IPS DF 4.7 (cell line): ENCODE measurements at regions not wholly inside any gene's neighbourhood (a gene's known extent, or its start where the extent isn't known, plus 50 kb on each side); places are given as distances from the start of the nearest gene placed in this dataset.

ENCODE experiments used
- DNase-seq: peaks from one replicate; pipeline ENCODE4 v3.0.0-alpha.2; 2013; ENCODE audit warnings: low spot score; ENCODE audit errors: extremely low read depth

DNA sequence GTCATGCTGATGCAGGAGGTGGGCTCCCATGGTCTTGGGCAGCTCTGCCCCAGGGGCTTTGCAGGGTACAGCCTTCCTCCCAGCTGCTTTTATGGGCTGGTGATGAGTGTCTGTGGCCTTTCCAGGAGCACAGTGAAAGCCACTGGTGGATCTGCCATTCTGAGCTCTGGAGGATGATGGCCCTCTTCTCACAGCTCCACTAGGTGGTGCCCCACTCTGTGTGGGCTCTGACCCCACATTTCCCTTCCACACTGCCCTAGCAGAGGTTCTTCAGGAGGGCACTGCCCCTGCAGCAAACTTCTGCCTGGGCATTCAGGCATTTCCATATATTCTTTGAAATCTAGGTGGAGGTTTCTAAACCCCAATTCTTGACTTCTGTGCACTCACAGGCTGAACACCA is 1188.6 kb downstream of the MRPL39 start:
- DNase-seq: no peak

DNA sequence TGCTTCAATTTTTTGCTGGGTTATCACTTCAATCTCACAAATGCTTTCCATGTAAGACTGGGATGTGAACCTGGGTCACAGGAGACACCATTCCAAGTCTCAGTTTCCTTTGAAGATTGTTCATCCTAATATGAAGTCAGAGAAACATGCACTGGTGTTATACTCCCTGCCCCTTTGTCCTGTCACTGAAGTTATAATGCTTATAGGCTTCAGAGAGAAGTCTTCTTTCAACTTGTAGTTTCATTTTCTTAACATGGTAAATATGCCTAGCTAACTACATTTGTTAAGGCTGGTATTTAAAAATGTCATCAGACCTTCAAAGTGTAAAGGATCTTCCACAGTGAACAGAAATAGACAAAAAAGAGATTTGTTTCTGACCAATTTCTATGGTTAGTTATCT is 1195.9 kb downstream of the MRPL39 start:
- DNase-seq: no peak

DNA sequence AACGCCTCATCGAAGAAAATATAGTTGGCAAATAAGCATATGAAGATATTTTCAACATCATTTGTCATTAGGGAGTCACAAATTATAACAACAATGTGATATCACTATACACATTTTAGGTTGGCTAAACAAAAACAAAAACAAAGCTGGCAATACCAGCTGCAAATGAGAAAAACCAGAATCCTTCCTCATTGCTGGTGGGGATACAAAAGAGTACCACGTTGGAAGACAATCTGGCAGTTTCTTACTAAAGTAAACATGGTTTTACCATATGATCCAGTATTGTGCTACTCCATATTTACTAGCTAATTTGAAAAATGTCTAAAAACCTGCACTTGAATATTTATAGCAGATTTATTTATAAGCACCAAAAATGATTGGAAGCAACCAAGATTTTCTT is 1204.1 kb downstream of the MRPL39 start:
- no peak for DNase-seq

DNA sequence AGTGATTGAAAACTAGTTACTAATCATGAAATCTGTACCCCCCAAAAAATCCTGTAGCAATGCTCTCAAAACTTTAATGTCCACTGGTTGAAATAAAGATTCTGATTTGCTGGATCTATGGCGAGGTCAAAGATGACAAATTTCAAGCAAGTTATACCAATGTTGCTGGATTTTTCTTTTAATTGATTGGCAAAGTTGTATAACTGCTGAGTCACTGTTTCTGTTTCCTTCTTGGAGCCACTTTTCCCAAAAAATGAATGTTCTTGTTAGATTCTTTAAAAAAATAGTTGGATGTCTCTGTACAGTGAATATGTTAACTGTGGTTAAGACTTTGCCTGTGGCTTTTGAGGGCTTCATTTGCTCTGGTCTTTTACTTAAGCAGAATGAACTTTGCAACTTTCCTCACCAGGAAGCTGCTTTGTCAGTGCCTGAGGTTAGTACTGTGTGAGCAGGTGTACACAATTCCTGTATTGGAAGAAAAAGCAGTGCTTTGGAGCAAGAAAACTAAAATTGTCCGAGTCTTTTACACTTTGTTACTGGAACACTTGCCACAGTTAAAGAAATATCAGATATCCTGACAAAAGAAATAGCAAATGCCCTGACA is 1211.9 kb downstream of the MRPL39 start:
- DNase-seq: no peak

- DNase-seq: no peak
Measured at GRCh38 chr21:24375201-24375600, 1232.1 kb downstream of the MRPL39 start.

DNA sequence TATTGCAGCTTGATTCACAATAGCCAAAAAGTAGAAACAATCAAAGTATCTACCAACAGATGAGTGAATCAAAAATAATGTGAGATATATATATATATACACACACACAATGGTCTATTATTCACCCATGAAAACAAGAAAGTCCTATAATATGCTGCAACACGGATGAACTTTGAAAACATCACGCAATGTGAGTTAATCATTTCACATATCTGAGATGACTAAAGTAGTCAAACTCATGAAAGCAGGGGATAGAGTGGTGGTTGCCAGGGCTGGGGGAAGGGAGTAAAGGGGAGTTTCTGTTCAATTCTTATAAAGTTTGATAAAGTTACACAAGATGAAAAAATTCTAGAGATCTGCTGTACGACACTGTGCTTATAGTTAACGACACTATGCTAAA is 1234.8 kb downstream of the MRPL39 start:
- DNase-seq: no peak

GRCh38 chr21:24369746-24370145 is 1237.5 kb downstream of the MRPL39 start:
- no peak for DNase-seq

- DNase-seq: no peak
Measured at GRCh38 chr21:24369278-24369677, 1238.0 kb downstream of the MRPL39 start.

- DNase-seq: no peak
Measured at GRCh38 chr21:24367936-24368335, 1239.3 kb downstream of the MRPL39 start.

- DNase-seq: no peak
Measured at GRCh38 chr21:24353492-24353891, 1253.8 kb downstream of the MRPL39 start.

GRCh38 chr21:24339406-24339805 is 1267.9 kb downstream of the MRPL39 start:
- no peak for DNase-seq

- no peak for DNase-seq
Measured at GRCh38 chr21:24336491-24336890, 1270.8 kb downstream of the MRPL39 start.

DNA sequence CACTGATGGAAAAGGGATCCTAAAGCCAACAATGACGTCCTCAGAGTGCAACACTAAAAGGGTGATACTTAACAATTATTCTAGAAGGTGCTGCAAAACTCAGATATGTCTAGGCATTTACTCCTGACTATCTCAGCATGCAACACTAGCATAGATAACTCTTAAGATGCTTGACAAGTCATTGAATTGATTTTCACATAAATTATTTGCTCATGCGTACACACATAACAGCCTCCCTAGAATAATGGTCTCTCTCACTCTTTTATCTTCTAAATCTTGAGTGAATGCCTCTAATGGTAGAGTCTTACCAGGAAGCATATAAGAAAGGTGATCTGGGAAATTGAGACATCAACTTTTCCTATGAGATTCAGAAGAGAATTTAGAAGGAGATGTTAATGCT is 1283.7 kb downstream of the MRPL39 start:
- no peak for DNase-seq

DNA sequence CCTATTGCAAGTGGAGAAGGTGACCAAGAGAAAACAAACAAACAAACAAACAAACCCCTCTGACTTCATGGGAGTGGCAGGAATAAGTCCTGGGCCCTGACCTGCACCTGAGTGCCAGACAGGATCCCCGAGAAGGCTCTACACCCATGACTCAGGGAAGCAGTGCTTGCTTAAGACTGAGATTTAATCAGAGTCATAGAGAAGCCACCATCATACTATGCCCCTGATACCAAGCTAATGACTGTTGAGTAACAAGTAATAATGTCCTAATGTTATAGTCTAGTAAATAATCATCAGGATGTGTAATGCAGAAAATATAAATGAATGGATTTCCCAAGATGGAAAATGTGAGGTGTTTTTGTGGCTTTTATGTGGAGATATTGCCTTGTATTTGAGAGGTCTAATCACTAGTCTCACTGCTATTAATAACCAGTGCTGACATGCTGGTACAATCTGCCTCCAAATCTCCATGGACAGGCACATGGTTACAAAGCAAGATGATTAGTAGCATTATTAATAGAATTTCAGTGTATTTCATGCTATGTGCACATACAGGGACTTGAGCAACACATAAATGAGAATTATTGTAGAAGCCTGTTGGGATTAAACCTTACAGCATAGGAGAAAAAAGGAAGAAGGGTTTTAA is 1290.9 kb downstream of the MRPL39 start:
- no peak for DNase-seq

- DNase-seq: no peak
Measured at GRCh38 chr21:24310788-24311187, 1296.5 kb downstream of the MRPL39 start.

- DNase-seq: no peak
Measured at GRCh38 chr21:24308183-24308582, 1299.1 kb downstream of the MRPL39 start.

DNA sequence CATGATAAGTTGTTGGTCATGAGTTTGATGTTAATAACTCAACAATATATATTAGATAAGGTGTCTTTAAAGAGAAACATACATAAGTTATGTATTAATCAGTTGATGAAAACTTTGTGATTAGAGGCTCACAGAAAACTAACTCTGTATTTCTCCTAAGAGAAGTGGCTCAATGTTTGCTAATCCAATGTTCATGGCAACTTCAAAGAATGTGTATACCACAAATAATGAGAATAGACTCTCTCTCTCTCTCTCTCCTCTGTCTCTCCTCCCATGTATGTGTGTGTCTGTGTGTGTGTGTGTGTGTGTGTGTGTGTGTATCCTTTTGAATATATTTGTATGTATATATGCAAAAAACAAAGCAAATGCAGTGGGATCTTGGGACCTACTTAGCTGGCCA is 1304.9 kb downstream of the MRPL39 start:
- DNase-seq: no peak

GRCh38 chr21:24298040-24298439 is 1309.2 kb downstream of the MRPL39 start:
- no peak for DNase-seq

DNA sequence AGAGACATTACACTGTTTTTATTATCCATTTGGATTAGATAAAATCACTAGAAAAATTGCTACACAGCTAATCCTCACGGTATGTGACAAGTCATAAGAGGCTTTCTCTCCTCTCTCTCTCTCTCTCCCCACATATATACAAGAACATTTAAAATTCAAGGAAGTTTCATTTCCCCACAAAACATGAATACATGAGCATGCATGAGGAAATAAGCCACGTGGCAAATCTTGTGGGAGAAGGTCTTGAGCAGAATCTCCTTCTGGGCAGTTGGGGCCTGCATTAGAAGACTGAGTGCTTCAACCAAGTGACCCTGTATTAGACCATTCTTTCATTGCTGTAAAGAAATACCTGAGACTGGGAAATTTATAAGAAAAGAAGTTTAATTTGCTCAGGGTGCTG is 1313.1 kb downstream of the MRPL39 start:
- DNase-seq: no peak

- DNase-seq: no peak
Measured at GRCh38 chr21:24290151-24290833, 1317.0 kb downstream of the MRPL39 start.

- no peak for DNase-seq
Measured at GRCh38 chr21:24289539-24289938, 1317.7 kb downstream of the MRPL39 start.

DNA sequence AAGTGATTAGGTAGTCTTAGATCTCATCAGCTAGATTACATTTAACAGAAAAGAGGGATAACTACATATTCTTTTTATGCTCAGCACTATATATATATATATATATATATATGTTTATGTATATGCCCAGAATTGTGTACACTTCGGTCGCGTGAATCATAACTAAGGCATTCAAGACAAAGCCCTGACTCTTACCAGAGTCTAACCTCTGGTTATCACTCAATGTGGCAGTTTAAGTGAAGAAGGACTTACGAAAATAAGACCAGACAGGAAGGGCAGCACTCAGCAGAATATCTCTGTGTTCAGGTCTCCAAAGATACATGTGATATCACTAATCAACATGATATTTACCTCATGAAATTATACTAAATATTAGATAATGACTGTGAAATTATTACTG is 1326.7 kb downstream of the MRPL39 start:
- DNase-seq: no peak

DNA sequence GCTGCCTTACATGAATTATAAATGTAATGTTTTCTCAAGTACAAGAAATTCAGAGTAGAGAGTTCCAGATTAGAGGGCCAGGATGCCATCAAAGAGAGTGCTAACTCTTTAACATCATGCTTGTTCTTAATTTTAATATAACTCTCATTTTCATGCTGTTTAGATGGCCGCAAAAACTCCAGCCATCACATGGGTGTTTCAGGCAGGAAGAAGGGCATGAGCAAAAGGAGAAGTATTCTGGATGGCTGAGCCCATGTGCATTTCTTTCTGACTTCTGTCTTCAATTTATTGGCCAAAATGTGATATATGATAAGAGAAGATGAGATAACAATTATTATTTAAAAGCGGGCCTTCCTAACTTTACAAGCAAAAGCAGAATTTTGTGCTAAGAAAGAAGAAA is 1328.6 kb downstream of the MRPL39 start:
- no peak for DNase-seq
